ENCODE measurements at regions not wholly inside any gene's neighbourhood (a gene's known extent, or its start where the extent isn't known, plus 50 kb on each side); places are given as distances from the start of the nearest gene placed in this dataset.

DNA sequence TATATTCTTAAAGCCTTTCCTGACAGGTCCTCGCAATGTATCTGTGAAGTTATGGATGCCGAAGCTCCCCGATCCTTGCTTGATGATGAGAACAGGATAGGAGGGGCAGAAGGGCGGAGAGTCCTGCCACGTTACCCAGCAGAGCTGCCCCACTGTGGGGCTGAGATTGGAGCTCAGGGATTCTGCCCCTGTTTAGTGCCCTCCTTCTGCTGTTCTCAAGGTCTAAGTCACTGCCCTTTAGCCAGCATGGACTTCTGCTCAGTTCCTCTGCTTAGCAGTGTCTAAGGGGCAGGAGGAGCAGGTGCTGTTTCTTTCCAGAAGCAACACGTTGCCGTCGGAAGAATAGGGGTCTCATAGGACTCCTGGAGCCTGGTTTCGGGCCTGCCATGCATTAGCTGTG, 164.2 kb upstream of the B3GAT1 start:
- H3K4me1 ChIP-seq (ENCODE audit: insufficient read depth, poor library complexity, severe bottlenecking), result no peaks in the 10 kb centered on the region
- TF ChIP-seq, protein P1, sequence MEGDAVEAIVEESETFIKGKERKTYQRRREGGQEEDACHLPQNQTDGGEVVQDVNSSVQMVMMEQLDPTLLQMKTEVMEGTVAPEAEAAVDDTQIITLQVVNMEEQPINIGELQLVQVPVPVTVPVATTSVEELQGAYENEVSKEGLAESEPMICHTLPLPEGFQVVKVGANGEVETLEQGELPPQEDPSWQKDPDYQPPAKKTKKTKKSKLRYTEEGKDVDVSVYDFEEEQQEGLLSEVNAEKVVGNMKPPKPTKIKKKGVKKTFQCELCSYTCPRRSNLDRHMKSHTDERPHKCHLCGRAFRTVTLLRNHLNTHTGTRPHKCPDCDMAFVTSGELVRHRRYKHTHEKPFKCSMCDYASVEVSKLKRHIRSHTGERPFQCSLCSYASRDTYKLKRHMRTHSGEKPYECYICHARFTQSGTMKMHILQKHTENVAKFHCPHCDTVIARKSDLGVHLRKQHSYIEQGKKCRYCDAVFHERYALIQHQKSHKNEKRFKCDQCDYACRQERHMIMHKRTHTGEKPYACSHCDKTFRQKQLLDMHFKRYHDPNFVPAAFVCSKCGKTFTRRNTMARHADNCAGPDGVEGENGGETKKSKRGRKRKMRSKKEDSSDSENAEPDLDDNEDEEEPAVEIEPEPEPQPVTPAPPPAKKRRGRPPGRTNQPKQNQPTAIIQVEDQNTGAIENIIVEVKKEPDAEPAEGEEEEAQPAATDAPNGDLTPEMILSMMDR (IDR thresholded peaks at IDR 0.05; ENCODE audit: poor library complexity, severe bottlenecking), result no peak
- no peak overlapping the region for H3K4me3 ChIP-seq (ENCODE audit: severe bottlenecking)
- H3K27ac ChIP-seq (ENCODE audit: poor library complexity, severe bottlenecking), result no peak overlapping the region
- H3K9me3 ChIP-seq (ENCODE audit: severe bottlenecking), result no peaks in the 10 kb centered on the region
- no peaks in the 10 kb centered on the region for H3K36me3 ChIP-seq (ENCODE audit: low read depth)
- DNase-seq (ENCODE audit: low spot score), result no peak
- peaks cover 21% of the 10 kb centered on the region for H3K27me3 ChIP-seq (ENCODE audit: insufficient read depth, poor library complexity, severe bottlenecking)
- ATAC-seq (ENCODE audit: low read depth), result no peak

DNA sequence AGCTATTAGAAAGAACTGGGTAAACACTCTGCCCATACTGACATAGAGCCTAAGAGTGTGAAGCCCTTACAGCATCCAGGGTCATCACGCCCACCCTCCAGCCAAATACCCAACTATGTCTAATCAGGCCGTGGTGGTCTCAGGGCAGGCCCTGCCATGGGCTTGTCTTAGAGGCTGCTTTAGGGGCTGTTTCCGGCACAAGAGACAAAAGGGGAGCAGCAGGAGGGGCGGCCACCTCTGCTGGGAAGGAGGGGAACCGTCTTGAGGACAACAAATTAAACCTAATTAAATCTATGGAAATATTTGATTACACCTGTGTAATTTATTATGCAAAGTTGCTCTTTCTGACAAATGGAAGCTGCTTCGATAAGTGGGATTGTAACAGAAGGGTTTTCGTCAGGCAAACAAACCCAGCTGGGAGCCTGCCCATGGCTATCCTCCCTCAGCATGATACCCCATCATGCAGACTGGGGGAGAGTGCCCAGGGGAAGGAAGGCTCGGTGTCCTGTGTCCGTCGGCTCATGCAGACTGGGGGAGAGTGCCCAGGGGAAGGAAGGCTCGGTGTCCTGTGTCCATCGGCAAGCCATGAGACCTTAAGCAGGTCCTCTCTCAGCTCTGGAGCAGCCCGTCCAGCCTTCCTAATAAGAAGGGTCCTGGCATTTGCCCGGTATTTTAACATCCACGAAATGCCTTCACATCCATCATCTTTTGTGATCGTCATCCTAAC, 163.6 kb upstream of the B3GAT1 start:
- DNase-seq (ENCODE audit: low spot score), result no peak

DNA sequence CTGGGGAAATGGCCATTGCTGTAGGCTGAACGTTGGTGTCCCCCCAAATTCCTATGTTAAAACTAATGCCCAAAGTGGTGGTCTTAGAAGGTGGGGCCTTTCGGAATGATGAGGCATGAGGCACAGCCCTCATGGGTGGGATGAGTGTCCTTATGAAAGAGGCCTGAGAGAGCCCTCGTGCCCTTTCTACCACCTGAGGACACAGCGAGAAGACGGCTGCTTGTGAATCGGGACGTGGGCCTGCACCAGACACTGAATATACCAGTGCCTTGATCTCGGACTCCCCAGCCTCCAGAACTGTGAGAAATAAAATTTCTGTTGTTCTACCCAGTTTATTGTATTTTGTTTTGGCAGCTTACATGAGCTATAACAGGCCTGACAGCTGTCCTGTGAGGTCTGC, 162.9 kb upstream of the B3GAT1 start:
- peaks cover 16% of the 10 kb centered on the region for H3K27me3 ChIP-seq (ENCODE audit: insufficient read depth, poor library complexity, severe bottlenecking)
- H3K27ac ChIP-seq (ENCODE audit: poor library complexity, severe bottlenecking), result no peak overlapping the region
- no peaks in the 10 kb centered on the region for H3K4me1 ChIP-seq (ENCODE audit: insufficient read depth, poor library complexity, severe bottlenecking)
- ATAC-seq (ENCODE audit: low read depth) (no peak), DNase-seq (ENCODE audit: low spot score) (no peak)
- TF ChIP-seq, protein P1 (IDR thresholded peaks at IDR 0.05; ENCODE audit: poor library complexity, severe bottlenecking), result no peak
- no peaks in the 10 kb centered on the region for H3K9me3 ChIP-seq (ENCODE audit: severe bottlenecking)
- no peak overlapping the region for H3K4me3 ChIP-seq (ENCODE audit: severe bottlenecking)
- no peaks in the 10 kb centered on the region for H3K36me3 ChIP-seq (ENCODE audit: low read depth)

More for the DNA sequence above, 163.6 kb upstream of the B3GAT1 start:
- H3K4me3 ChIP-seq (ENCODE audit: severe bottlenecking), result no peak overlapping the region
- no peaks in the 10 kb centered on the region for H3K36me3 ChIP-seq (ENCODE audit: low read depth)
- peaks cover 16% of the 10 kb centered on the region for H3K27me3 ChIP-seq (ENCODE audit: insufficient read depth, poor library complexity, severe bottlenecking)
- no peak overlapping the region for H3K27ac ChIP-seq (ENCODE audit: poor library complexity, severe bottlenecking)
- no peaks in the 10 kb centered on the region for H3K9me3 ChIP-seq (ENCODE audit: severe bottlenecking)
- no peak for ATAC-seq (ENCODE audit: low read depth)
- TF ChIP-seq, protein P1 (IDR thresholded peaks at IDR 0.05; ENCODE audit: poor library complexity, severe bottlenecking), result no peak
- H3K4me1 ChIP-seq (ENCODE audit: insufficient read depth, poor library complexity, severe bottlenecking), result no peaks in the 10 kb centered on the region

DNA sequence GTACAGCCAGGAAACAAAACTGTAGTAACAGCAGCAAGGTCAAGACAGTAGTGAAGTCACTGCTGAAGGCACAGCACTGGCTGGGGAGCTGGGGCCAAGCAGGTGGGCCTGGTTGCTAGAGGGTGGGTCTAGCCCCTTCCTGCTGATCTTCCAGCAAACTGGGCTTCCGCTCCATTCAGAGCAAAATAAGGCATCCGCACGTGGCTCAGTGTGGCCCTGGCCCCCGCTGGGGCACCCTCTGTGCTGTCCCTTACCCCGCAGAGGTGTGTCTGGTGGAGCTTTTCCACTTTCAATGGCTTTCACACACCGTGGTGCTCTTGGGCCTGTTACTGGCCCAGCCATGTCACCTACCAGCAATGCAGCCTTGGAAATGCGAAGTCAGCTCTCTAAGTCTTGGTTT, 162.4 kb upstream of the B3GAT1 start:
- H3K27ac ChIP-seq (ENCODE audit: poor library complexity, severe bottlenecking), result no peak overlapping the region
- TF ChIP-seq, protein P1 (IDR thresholded peaks at IDR 0.05; ENCODE audit: poor library complexity, severe bottlenecking), result no peak
- no peaks in the 10 kb centered on the region for H3K4me1 ChIP-seq (ENCODE audit: insufficient read depth, poor library complexity, severe bottlenecking)
- DNase-seq (ENCODE audit: low spot score), result no peak
- H3K9me3 ChIP-seq (ENCODE audit: severe bottlenecking), result no peaks in the 10 kb centered on the region
- H3K27me3 ChIP-seq (ENCODE audit: insufficient read depth, poor library complexity, severe bottlenecking), result peaks cover 20% of the 10 kb centered on the region
- ATAC-seq (ENCODE audit: low read depth), result no peak
- no peak overlapping the region for H3K4me3 ChIP-seq (ENCODE audit: severe bottlenecking)
- no peaks in the 10 kb centered on the region for H3K36me3 ChIP-seq (ENCODE audit: low read depth)

DNA sequence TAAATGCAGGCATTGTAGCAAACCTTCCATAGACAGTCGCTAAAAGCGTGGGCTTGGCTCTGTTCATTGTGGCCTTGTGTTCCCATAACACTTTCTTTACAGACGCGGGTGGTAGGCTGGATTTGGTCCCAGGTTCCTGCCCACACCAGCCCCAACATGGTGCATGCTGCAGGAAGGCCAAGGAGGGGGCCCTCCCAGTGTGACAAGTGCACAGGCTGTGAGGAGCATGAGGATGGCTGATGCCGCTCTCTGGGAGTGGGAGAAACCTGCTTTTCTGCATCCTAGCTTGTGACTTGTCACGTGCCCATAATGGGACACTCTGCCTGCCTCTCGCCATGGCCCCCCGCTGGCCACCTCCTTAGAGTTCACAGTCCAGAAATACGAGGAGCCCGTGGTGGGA, 161.8 kb upstream of the B3GAT1 start:
- no peaks in the 10 kb centered on the region for H3K4me1 ChIP-seq (ENCODE audit: insufficient read depth, poor library complexity, severe bottlenecking)
- no peaks in the 10 kb centered on the region for H3K9me3 ChIP-seq (ENCODE audit: severe bottlenecking)
- H3K4me3 ChIP-seq (ENCODE audit: severe bottlenecking), result no peak overlapping the region
- no peak overlapping the region for H3K27ac ChIP-seq (ENCODE audit: poor library complexity, severe bottlenecking)
- DNase-seq (ENCODE audit: low spot score) (no peak), ATAC-seq (ENCODE audit: low read depth) (no peak)
- peaks cover 21% of the 10 kb centered on the region for H3K27me3 ChIP-seq (ENCODE audit: insufficient read depth, poor library complexity, severe bottlenecking)
- H3K36me3 ChIP-seq (ENCODE audit: low read depth), result no peaks in the 10 kb centered on the region
- TF ChIP-seq, protein P1 (IDR thresholded peaks at IDR 0.05; ENCODE audit: poor library complexity, severe bottlenecking), result no peak
